GM12874 (cell line): ENCODE measurements at regions not wholly inside any gene's neighbourhood (a gene's known extent, or its start where the extent isn't known, plus 50 kb on each side); places are given as distances from the start of the nearest gene placed in this dataset.

Experiments
- TF ChIP-seq, protein P1 (sequence below): IDR thresholded peaks from 2 replicates; pipeline ENCODE4 v1.5.1; 2011; ENCODE audit warnings: low read depth, mild to moderate bottlenecking, control low read depth, low read length, moderate library complexity; ENCODE audit not compliant: insufficient read depth

DNA sequence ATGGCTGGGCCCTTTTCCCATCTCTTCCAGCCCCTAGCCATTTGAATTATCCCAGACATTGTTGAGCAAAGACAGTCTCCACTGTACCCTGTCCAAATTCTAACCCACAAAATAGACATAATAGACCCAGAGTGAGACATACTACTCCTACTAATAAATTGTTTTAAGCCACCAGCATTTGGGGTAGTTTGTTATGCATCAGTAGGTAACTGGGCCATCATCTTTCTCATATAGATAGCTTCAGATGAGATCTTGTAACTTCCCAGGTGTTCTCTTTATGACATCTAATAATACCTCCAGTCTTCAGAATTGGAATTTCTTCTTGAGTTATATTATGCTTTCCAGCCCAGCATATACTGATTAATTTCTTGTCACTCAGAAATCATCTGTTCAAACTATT, 117.2 kb upstream of the OTUD4 start:
- TF ChIP-seq, protein P1, sequence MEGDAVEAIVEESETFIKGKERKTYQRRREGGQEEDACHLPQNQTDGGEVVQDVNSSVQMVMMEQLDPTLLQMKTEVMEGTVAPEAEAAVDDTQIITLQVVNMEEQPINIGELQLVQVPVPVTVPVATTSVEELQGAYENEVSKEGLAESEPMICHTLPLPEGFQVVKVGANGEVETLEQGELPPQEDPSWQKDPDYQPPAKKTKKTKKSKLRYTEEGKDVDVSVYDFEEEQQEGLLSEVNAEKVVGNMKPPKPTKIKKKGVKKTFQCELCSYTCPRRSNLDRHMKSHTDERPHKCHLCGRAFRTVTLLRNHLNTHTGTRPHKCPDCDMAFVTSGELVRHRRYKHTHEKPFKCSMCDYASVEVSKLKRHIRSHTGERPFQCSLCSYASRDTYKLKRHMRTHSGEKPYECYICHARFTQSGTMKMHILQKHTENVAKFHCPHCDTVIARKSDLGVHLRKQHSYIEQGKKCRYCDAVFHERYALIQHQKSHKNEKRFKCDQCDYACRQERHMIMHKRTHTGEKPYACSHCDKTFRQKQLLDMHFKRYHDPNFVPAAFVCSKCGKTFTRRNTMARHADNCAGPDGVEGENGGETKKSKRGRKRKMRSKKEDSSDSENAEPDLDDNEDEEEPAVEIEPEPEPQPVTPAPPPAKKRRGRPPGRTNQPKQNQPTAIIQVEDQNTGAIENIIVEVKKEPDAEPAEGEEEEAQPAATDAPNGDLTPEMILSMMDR = no peak

GRCh38 chr4:145295547-145295946, 115.2 kb upstream of the OTUD4 start:
- TF ChIP-seq, protein P1 = no peak

DNA sequence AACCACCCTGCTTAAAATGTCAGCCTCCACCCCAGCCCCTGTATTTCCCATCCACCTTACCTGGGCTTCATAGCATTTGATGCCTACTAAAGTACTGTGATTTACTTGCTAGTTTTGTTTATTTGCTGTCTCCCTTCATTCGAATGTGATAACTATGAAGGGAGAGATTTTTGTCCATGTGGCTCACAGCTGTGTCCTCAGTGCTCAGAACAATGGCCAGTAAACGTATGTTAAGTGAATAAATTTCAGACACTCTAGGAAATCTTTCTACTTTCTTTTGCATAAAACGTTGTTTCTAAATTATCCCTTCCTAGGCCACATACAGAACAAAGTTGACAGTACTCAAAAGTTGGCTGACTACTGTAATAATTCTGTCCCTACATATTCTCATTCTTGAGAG, 114.7 kb upstream of the OTUD4 start:
- TF ChIP-seq, protein P1 = no peak

- TF ChIP-seq, protein P1 = no peak
Measured at GRCh38 chr4:145293658-145294057, 113.3 kb upstream of the OTUD4 start.

DNA sequence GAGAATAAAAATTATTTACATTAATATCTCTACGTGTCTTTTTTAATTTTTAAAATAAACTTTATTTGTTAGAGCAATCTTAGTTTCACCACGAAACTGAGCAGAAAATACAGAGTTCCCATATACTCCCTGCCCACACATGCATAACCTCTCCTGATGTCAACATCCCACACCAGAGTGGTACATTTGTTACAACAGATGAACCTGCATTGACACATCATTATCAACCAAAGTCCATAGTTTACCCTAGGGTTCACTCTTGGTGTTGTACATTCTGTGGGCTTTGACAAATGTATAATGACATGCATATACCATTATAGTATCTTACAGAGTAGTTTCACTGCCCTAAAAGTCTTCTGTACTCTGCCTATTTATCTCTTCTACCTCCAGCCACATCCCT, 110.6 kb upstream of the OTUD4 start:
- TF ChIP-seq, protein P1 = no peak

GRCh38 chr4:145289403-145290076, 109.2 kb upstream of the OTUD4 start:
- TF ChIP-seq, protein P1 = no peak

DNA sequence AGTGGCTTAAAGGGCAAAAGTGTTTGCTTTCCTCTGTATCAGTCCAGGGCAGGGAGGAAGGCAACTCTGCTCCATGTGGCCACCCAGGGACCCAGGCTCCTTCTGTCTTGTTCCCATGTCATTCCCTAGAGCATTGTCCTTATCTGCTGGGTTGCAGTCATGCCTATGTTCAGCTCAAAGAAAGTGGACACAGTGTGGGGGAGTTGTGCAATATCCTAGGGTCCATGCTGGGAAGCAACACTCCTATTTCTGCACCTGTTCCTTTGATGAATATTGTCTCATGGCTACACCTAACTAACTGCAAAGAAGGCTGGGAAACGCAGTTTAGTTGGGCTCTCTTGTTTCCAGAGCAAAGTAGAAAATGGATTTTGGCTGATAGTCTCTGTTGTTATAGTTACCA, 107.0 kb upstream of the OTUD4 start:
- TF ChIP-seq, protein P1 = no peak

GRCh38 chr4:145285928-145286327, 105.5 kb upstream of the OTUD4 start:
- TF ChIP-seq, protein P1 = no peak
